Esophagus (tissue), 2 donors: ENCODE measurements at regions not wholly inside any gene's neighbourhood (a gene's known extent, or its start where the extent isn't known, plus 50 kb on each side); places are given as distances from the start of the nearest gene placed in this dataset.

Source experiments
- H3K27ac ChIP-seq, 2 donors: one replicate each; pipeline ENCODE4 v1.5.1; 2013; ENCODE audit warnings: low read depth in 2 of 2, mild to moderate bottlenecking in 2 of 2, inconsistent platforms in 1 of 2, low read length in 1 of 2, moderate library complexity in 1 of 2
- H3K27me3 ChIP-seq, 2 donors: one replicate each; pipeline ENCODE4 v1.6.1; 2013; ENCODE audit warnings: low read length in 2 of 2, control low read depth in 1 of 2, mild to moderate bottlenecking in 1 of 2; ENCODE audit not compliant: insufficient read depth in 2 of 2, control insufficient read depth in 1 of 2
- H3K36me3 ChIP-seq, 2 donors: one replicate each; pipeline ENCODE4 v1.6.1; 2013; ENCODE audit warnings: low read length in 1 of 2; ENCODE audit not compliant: control insufficient read depth in 2 of 2, insufficient read depth in 2 of 2
- H3K4me1 ChIP-seq, 2 donors: one replicate each; pipeline ENCODE4 v1.6.1; 2013; ENCODE audit warnings: low read length in 1 of 2; ENCODE audit not compliant: control insufficient read depth in 2 of 2, insufficient read depth in 2 of 2
- H3K4me3 ChIP-seq, 2 donors: one replicate each; pipeline ENCODE4 v1.5.1; 2013; ENCODE audit warnings: low read length in 2 of 2, mild to moderate bottlenecking in 2 of 2, low read depth in 1 of 2, moderate library complexity in 1 of 2
- H3K9me3 ChIP-seq, 2 donors: one replicate each; pipeline ENCODE4 v1.6.1; 2013; ENCODE audit warnings: mild to moderate bottlenecking in 2 of 2, low read depth in 1 of 2, low read length in 1 of 2, moderate library complexity in 1 of 2; ENCODE audit not compliant: control insufficient read depth in 2 of 2, insufficient read depth in 1 of 2
- WGBS, 2 donors: extraction: QIAGEN DNeasy Blood & Tissue Kit; methylation state at CpG; one replicate each; pipeline ENCODE4 v1.1.7; 2013; 5-methylcytosine and 5-hydroxymethylcytosine counted together
- donor health status: healthy with polysubstance abuse.
- donor health status: Bipolar disorder and iron deficiency.

- Histone ChIP-seq H3K9me3 (no peaks in the 10 kb centered on the region), H3K36me3 (no peaks in the 10 kb centered on the region), H3K4me3 (no peak overlapping the region), H3K27ac (no peak overlapping the region), H3K4me1 (peaks cover 0 to 5% of the 10 kb centered on the region in 2 donors), H3K27me3 (no peaks in the 10 kb centered on the region)
- 82 to 83% methylated on average over 4 of the region's 4 CpGs for WGBS, 2 donors
Observed at GRCh38 chr9:79806086-79806485, 234.3 kb downstream of the TLE4 start.

DNA sequence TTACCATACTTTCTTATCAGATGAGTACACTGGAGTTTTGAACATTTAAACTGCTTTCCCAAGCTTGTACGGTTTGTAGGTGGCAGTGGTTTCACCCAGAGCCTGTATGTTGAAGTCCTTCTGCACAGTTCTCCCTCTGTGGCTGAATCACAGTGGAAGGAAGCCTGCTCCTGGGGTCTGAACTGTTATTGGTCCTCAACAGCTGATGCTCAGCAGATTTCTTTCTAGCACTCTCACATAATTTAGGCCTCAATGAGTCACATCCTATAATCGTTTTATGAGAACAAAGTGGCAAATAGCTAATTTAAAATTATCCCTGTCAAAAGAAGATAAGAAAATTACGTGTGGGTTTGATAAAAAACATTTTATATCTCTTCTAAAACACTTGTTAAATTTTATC, 229.7 kb downstream of the TLE4 start:
- no peaks in the 10 kb centered on the region for H3K36me3 ChIP-seq
- WGBS, 2 donors: 61 to 72% methylated on average over 3 of the region's 3 CpGs
- no peaks in the 10 kb centered on the region for H3K9me3 ChIP-seq
- H3K4me1 ChIP-seq: peaks cover 0 to 5% of the 10 kb centered on the region in 2 donors
- H3K27me3 ChIP-seq: no peaks in the 10 kb centered on the region
- no peak overlapping the region for H3K4me3 ChIP-seq
- no peak overlapping the region for H3K27ac ChIP-seq

GRCh38 chr9:79800578-79800977, 228.8 kb downstream of the TLE4 start:
- H3K4me3 ChIP-seq: no peak overlapping the region
- H3K27me3 ChIP-seq: no peaks in the 10 kb centered on the region
- H3K4me1 ChIP-seq: peaks cover 0 to 5% of the 10 kb centered on the region in 2 donors
- H3K27ac ChIP-seq: no peak overlapping the region
- no peaks in the 10 kb centered on the region for H3K9me3 ChIP-seq
- 44 to 60% methylated on average over 1 of the region's 1 CpG for WGBS, 2 donors
- H3K36me3 ChIP-seq: no peaks in the 10 kb centered on the region

GRCh38 chr9:79799691-79800335, 228.0 kb downstream of the TLE4 start:
- 29 to 41% methylated on average over 6 of the region's 6 CpGs for WGBS, 2 donors
- Histone ChIP-seq H3K4me3 (no peak overlapping the region), H3K27ac (no peak overlapping the region), H3K9me3 (no peaks in the 10 kb centered on the region), H3K27me3 (no peaks in the 10 kb centered on the region), H3K36me3 (no peaks in the 10 kb centered on the region), H3K4me1 (peaks cover 0 to 5% of the 10 kb centered on the region in 2 donors)

GRCh38 chr9:79798450-79798849, 226.7 kb downstream of the TLE4 start:
- Histone ChIP-seq H3K27ac (no peak overlapping the region), H3K36me3 (no peaks in the 10 kb centered on the region), H3K4me1 (peaks cover 0 to 5% of the 10 kb centered on the region in 2 donors), H3K27me3 (no peaks in the 10 kb centered on the region), H3K4me3 (no peak overlapping the region), H3K9me3 (no peaks in the 10 kb centered on the region)
- 91 to 92% methylated on average over 3 of the region's 3 CpGs for WGBS, 2 donors

DNA sequence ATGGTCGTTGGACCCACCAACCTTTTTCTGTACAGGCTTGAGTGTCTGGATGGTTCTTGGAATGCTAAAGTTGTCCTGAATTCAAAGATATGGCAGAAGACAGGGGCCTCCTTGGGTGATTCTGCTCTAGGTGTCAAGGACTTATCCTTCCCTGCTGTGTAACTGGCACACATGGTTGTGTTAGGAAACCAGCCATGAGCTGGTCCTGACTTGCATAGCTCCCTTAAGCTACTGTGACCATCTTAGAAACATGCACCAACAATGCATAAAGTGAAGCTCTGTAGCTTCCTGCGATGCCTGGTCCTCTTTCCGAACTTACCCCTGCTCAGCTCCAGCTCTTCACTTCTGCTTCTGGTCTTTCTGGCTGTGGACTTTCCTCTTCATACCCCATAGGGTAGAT, 224.6 kb downstream of the TLE4 start:
- Histone ChIP-seq H3K27me3 (no peaks in the 10 kb centered on the region), H3K9me3 (no peaks in the 10 kb centered on the region), H3K27ac (no peak overlapping the region), H3K36me3 (no peaks in the 10 kb centered on the region), H3K4me1 (no peaks in the 10 kb centered on the region), H3K4me3 (no peak overlapping the region)
- 59 to 81% methylated on average over 3 of the region's 3 CpGs for WGBS, 2 donors

DNA sequence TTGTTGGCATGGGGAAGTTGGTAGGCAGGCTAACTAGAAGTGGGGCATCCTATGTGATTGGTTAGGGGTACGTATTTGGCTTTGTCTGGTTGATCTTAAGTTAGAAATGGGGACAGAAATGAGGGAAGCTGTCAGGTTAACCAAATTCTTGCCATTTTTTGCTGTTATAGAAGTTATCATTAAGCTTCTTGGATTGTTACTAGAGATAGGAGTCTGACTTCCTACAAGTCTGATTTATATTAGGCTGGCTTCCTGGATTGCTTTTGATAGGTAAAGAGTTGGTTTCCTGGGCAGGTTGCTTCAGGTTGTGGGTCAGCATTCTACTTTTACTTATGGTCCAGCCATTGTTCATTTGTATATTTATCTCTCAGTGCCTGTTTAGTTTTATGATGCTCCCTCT, 216.9 kb downstream of the TLE4 start:
- no peak overlapping the region for H3K4me3 ChIP-seq
- WGBS, 2 donors: 84 to 89% methylated on average over 1 of the region's 1 CpG
- no peak overlapping the region for H3K27ac ChIP-seq
- H3K9me3 ChIP-seq: no peaks in the 10 kb centered on the region
- H3K4me1 ChIP-seq: no peaks in the 10 kb centered on the region
- H3K36me3 ChIP-seq: no peaks in the 10 kb centered on the region
- no peaks in the 10 kb centered on the region for H3K27me3 ChIP-seq

- Histone ChIP-seq H3K4me1 (no peaks in the 10 kb centered on the region), H3K36me3 (no peaks in the 10 kb centered on the region)
- 94 to 95% methylated on average over 4 of the region's 4 CpGs for WGBS, 2 donors
Observed at GRCh38 chr9:79781263-79781662, 209.5 kb downstream of the TLE4 start.

GRCh38 chr9:79780559-79780958, 208.8 kb downstream of the TLE4 start:
- Histone ChIP-seq H3K27ac (no peak overlapping the region), H3K4me3 (no peak overlapping the region), H3K9me3 (no peaks in the 10 kb centered on the region), H3K27me3 (no peaks in the 10 kb centered on the region), H3K4me1 (no peaks in the 10 kb centered on the region), H3K36me3 (no peaks in the 10 kb centered on the region)
- WGBS, 2 donors: 89 to 91% methylated on average over 3 of the region's 3 CpGs

More at GRCh38 chr9:79781263-79781662, 209.5 kb downstream of the TLE4 start:
- Histone ChIP-seq H3K27ac (no peak overlapping the region), H3K4me3 (no peak overlapping the region), H3K9me3 (no peaks in the 10 kb centered on the region), H3K27me3 (no peaks in the 10 kb centered on the region)

DNA sequence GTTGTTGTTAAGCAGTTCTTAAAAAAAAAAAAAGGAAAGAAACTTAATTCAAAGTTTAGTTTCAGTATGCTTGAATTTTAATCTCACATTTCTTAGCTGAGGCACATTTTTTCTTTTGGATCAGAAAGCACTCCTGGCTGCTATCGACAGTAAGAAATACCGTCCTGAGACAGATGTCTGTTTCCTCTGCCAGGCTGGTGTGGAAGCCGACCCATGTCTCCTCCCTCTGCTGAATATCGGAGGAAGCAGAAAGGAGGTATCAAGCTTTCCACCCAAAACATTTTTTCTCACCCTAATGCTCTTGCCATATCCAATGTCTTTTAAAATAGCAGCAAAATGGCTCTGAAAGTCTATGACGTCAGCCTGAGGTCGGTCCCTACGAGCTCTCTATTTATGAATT, 208.1 kb downstream of the TLE4 start:
- Histone ChIP-seq H3K27ac (no peak overlapping the region), H3K9me3 (no peaks in the 10 kb centered on the region), H3K4me1 (no peaks in the 10 kb centered on the region), H3K27me3 (no peaks in the 10 kb centered on the region), H3K4me3 (no peak overlapping the region), H3K36me3 (no peaks in the 10 kb centered on the region)
- 87 to 90% methylated on average over 7 of the region's 7 CpGs for WGBS, 2 donors
